GM21786 (cell line): ENCODE measurements at regions not wholly inside any gene's neighbourhood (a gene's known extent, or its start where the extent isn't known, plus 50 kb on each side); places are given as distances from the start of the nearest gene placed in this dataset.

Experiments
- ATAC-seq: cut with Tn5 transposase; IDR thresholded peaks from one replicate; pipeline ENCODE4 v1.9.1; 2021; ENCODE audit not compliant: unreplicated experiment

DNA sequence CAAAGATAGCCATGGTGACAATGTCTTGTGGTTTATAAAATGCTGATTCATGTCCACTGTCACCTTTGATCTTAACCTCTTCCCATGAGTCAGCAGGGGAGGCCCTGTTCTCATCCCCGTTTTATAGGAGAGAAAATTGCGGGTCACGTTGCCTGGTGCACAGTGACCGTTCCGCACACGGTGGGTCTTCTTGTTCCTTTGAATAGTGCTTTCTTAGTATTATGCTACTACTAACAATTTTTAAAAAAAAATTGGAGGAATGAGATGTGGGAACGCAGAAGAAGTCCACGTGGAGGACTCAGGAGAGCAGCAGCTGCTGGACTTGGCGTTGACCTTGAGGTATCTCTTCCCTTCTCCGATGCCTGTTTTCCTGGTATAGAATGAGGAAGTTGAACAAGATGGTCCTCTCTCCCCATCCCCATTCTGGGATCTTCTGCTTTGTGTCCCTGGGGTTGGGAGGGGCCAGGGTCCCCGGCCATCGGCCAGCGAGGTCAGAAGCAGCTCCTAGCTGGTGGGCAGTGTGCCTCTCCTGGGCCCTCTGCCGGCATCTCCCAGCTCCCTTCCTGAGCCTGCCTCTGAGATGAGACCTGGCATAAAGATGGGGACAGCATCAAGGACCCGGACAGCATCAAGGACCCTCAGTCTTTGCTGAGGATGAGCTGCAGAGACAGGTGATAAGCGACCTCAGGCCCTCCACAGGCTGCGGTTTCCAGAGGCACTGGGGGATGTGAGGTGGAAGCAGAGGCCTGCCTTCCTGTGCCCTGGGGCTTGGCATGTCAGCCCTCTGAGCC, 143.9 kb downstream of the C9orf50 start:
- ATAC-seq = no peak

DNA sequence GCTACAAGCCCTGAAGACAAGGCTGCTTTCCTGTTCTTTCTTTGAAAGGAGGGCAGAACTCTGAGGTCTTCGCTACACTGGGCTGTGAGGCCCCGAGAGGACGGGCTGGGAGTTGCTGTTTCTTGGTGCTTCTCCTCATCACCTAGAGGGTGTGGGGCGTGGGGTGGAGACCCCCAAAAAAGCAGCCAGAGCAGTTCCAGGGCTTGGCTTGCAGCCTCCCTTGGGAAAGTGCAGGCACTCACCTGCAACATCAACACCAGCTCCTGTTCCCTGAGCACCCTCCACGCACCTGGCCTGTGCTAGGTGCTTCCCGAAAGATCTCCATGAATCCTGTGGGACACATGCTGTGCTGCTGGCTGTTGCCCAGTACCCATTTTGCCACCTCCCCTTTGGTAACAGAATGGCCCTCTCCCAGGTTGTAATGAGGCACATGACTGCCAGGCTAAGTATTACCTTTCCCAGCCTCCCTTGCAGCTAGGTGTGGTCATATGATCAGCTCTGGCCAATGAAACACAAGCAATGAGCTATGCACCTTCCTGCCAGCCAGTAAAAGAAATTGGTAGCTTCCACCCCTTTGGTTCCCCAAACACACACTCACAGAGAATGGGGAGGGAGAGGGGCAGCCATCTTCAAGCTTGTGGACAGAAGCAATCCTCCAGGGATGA, 146.0 kb downstream of the C9orf50 start:
- ATAC-seq = no peak

DNA sequence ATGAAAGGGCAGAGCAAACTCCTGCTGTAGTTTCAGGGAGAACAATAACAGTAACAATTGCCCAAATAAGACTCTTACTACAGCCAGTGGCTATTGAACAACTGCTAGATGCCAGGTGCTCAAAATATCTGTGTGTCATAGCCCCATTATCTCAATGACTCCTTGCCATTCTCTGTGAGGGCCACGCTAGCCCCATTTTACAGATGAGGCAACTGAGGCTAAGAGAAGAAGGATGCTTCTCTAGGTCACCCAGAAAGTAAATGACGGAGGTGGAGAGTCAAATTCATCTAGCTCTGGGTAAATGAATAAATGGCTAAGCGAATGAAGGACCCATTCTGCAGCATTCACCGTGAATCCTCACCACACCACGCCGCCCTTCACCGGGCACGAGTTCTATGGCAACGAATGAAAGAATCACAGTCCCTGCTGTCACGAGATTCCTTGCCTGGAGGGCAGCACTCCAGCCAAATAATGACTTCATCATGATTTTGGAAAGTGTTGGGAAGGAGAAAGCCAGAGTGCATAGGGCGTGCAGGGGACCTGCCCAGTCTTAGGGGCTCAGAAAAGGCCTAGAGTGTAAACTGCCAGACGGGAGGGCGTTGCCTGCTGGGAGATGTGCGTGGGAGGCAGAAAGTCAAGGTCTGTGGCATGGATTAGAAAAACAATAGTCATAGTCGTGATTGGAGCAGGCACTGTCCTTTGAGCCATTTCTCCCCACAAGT, 147.2 kb downstream of the C9orf50 start:
- no peak for ATAC-seq

DNA sequence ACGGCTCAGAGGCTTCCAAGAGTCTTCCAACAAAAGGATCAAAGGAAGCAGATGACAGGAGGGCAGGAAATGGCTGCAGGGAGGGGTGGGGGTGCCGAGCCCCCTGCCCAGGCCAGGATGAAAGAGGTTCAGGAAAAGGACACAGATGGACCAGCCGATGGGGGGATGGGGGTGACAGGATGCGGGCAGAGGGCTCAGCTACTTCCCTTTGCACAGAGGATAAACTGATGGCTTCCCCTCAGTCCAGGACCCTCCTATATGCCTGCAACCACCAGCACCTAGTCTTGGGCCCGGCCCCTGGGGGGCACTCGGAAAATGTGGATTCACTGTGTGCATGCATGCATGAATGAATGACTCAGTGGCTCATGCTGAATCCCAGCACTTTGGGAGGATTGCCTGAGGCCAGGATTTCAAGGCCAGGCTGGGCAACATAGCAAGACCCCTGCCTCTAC, 148.2 kb downstream of the C9orf50 start:
- ATAC-seq = no peak

DNA sequence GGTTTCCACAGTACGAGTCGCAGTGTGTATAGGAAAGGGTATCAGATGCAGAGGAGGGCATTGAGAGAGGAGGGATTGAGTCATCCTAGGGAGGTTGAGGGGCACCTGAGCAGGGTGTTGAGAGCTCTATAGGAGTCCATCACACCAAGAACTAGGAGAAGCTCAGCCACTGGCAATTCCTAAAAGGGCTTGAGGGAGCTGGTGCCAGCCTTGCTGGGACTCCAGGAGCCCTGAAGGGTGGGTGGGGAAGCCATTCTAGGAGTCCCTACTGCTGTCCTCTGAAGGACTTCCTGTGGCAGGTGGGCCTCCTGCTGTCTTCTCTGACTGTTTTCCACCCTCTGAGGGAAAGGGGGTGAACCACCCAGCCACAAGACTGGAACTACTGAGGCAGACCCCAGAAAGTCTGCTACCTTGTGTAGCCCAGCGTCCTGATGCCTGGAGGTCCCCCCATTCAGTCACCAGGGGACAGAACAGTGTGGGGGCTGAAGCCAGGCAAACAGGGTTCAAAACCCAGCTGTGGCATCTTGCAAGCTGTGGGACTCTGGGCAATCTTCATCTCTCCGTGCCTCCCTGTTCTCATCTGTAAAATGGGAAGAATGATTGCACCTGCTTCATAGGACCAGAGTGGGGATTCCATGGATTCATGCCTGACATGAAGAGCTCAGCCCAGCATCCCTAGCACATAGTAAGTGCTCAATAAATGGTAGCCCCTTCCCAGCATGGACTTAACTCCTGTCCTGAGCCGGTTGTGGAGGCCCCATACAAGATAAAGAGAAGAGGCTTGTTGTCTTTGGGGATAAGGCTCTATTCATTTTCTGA, 149.5 kb downstream of the C9orf50 start:
- no peak for ATAC-seq

DNA sequence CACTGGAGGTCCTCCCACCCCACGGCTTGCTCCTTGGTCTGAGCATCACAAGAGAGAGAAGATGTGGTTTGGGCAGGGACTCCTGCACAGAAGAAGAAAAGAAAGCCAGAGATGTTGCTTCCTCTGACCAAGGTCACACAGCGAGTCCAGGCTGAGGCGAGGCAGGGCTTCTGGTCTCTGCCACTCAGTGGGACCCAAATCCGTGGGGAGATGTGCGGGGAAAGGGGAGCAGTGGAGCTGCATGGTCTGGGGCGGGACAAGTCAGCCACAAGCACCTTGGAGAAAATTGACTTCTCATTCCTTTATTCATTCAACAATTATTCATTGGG, 150.9 kb downstream of the C9orf50 start:
- ATAC-seq = no peak

DNA sequence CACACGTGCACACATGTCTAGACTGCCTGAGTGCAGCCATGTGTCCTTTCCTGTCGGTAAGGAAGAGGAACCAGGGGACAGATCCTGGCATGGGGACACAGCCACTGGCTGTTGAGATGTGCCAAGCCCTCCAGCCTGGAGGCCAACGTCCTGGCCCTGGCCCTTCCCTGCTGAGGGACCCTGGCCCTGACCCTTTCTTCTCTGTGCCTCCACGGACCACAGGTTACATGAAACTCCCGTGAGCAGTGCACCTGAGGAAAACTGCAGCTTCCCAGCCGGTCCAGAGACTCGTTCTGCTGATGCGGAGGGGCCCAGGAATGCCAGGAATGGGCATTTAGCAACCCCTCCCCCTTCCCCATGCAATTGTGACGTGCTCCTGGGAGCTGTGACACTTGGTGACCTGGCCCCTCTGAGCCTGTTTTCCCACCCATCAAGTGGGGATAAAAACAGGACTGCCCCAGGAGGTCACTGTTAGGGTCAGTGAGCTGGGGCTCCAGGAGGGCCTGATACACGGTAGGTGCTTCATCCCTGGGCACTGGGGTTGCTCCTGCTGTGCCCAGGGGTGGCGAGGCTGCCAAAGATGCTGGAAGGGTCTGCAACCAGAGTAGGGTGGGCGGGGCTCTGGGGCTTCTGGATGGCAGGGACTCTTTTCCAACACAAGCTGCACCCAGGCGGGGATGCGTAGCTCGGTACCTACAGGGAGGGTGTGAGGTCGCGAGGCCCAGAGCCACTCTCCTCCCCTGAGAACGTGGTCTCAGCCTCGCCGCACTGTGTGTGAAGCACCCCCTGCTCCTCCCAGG, 151.5 kb downstream of the C9orf50 start:
- ATAC-seq = no peak

DNA sequence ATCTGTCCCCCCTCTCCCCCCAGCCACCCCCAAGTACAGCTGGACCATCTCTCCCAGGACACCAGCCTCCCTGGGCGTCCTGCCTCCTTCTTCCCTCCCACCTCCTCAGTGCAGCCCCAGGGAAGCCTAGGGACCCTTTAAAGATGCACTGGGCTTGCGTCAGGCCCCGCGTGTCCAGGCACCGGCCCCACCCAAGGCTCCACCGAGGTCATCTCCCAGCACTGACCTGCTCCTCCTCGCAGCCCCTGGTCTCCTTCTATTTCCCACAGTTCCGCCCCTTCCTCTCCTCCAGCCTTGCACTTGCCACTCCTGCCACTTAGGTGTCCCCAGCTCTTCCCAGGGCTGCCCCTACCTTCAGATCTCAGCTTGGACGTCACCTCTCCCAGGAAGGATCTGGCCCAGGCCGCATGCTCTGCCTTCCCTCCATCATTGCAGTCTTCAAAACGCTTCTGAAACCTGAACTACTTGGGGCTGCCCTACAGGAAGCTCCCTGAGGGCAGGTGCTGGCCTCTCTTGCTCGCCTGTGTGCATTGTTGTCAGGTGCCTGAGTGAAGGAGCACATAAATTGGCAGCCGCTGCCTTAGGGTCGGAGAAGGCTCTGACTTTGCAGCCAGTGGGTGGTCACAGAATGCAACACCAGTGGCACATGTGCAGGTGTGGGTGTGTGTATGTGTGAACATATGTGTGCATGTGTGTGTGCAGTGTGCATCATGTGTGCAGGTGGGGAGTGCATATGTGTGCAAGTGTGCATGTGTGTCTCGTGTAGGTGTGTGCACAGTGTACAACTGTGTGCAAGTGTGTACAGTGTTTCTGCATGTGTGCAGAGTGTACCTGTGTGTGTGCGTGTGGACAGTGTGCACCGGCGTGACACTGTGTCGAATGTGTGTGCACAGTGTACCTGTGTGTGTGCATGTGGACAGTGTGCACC, 152.9 kb downstream of the C9orf50 start:
- no peak for ATAC-seq

DNA sequence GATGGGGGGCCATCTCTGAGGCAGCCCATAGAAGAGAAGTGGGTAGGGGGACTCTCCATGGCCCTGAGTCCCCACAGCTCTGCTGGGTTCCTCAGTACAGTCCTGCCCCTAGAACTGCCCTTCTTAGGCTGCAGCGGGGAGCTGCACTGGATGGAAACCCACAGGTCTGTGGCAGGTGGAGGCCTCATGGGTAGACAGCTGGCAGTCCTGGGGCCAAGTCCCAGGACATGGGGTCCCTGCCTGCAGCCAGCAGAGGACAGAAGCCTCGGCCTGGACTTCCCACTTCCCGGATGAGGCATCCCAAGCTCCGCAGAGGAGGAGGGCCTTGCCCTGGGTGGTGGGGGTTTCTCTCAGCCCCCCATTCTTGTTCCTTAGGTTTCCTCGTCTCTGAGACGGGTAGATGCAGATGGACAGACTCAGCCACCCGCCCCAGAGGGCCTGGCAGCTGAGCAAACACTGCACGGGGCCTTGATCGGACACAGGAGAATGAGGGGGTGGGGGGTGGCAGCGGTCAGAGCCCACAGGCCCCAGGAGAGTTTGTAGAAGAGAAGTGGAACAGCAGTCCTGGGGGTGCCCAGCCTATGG, 153.8 kb downstream of the C9orf50 start:
- no peak for ATAC-seq

DNA sequence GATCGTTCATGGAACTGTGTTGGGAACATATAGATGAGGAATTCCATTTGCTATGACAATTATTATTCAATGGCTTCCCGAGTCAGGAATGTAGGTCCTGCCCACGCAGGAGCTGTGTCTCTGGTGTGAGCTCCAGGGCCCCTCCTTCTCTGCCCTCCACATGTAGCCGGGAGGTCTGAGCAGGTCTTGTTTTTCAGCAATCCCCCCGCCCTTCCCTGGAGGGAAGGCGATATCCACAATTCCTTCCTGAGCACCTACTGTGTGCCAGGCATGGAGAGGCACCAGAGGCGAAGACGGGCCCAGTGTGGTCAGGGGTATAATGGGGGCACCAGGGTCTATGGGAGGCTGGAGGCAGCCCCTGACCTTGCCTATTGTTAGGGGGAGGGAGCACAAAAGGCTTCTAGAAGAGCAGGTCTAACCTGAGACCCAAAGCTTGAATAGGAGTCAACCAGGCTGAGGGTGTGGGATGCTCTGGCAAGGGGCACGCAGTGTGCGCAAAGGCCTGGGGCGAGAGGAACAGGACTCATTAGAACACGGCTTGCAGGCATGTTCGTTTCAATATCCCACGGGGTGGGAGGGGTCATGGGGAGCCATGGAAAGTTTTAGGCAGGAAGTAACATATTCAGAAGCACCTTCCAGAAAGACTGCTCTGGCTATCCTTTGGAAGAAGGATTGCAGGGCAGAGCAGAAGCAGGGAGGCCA, 154.9 kb downstream of the C9orf50 start:
- no peak for ATAC-seq

DNA sequence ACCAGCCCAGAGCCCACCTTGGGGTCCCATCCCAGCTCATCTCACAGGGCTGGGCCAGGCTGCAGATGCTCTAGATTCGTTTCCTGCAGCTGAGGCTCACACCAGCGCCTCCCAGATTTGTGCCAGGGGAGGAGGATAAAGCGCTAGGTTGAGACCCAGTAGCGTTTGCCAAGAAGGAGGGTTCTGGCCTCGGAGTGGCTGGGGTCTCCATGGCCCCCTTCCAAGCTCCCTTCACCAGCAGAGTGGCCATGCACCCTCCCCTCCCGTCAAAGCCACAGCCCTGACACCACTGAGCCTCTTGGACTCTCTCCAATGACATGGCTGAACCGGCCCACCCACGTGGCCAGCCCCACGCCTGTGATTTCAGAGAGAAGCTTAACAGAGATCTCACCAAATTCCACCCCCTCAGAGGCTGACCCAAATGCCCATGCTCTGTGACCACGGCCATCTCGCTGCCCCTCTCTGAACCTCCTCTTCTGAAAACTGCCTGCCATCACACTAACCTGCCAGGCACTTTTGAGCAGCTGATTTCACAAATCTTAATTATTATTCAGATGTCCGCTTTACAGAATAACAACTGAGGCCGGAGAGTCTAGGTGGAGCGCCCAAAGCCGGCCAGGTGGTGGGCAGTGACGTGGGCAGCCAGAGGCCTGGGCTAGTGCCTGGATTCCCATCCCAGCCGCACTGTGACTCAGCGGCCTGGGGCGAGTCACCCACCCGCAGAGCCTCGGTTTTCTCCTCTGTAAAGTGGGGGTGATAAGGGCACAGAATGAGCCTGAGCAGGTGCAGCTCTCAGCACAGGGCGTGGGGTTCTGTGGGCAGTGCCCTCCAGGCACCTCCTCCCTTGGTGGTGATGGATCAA, 155.7 kb downstream of the C9orf50 start:
- no peak for ATAC-seq

DNA sequence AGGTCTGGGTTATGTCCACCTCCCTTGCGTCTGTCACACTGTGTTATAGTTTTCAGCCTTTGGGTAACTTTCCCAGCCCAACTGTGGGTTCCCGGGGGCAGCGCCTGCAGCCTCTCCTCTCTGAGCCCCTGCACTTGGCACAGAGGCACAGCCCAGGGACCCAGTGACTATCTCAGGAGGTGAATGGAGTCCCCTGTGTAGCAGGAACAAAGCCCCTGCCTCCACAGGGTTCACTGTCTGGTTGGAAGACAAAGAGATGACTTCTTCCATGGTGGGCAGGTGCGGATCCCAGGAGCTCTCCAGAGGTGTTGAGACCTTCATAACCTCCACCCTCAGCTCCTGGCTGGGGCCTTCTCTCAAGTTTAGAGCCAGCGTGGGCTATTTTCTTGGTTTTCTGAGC, 156.9 kb downstream of the C9orf50 start:
- ATAC-seq = no peak

DNA sequence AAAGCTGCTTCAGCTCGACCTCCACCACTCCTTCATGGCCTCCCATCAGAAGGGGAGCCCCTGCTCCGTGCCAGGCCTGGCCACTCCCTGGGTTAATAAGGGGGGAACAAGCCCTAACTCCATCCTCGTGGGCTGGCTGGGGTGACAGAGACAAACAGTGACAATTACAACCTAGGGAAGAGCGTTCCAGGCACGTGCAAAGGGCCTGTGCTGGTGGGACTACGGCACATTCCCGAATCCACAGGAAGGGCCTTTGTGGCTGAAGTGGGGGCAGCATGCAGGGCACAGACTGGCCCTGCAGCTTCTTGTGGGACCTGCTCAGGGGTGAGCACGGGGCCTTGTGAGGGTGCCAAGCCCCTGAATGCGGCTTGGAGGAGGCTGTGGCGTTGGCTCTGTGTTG, 157.4 kb downstream of the C9orf50 start:
- ATAC-seq = no peak

DNA sequence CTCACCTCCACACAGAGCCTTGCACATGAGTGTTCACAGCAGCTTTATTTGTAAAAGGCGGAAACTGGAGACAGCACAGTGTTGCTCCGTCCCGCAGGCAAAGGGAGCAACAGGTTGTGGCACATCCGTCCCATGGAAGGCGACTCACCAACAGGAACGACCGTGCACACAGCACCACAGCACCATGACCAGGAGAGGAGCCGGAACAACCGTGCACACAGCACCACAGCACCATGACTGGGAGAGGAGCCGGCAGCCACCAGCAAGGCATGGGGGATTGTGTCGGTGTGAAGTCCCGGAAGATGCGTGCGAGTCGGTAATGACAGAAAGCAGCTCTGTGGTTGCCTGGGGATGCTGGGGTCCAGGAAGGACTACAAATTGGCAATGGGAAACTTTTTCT, 158.5 kb downstream of the C9orf50 start:
- no peak for ATAC-seq

DNA sequence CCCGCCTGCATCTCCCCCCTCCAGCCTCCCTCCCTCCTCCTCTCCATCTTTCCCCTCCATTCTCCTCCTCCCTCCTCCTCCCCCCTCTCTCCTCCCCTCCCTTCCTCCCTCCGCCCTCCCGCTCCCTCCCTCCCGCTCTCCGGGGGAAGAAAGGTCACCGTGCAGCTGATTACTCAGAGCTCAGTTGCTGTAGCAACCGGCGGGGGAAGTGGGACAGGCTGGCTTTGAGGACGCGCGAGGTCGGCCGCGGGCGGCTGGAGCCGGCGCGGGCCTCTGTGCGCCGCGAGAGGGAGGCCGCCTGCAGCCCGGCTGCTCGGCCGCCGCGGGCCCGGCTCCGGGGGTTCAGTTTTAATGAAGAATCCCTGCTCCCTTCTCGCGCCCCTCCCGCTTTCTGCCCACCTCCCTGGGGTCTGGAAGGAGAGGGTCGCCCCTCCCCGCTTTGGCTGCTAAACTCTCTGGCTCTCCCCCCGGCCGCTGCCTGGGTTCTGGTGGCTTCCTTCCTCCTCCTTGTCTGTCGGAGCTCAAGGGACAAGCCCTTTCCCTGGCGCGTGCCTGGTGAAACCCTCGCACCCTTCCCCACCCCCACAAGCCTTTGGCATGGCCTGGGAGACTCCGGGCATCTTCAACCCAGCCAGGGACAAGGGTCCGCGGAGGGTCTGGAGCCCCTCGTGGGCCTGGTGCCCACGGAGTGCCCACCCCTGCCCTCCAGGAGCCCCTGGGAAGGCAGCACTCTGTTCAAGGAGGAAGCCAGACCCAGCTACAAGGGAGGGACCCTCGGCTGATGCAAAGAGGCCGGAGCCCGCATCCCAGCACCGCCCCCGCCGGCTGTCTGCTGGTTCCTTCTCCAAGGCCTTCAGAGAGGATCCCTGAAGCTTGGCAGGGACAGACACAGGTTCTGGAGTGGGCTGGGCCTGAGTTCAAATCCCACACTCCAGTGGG, 160.3 kb downstream of the C9orf50 start:
- peak; percentile 71 for ATAC-seq

DNA sequence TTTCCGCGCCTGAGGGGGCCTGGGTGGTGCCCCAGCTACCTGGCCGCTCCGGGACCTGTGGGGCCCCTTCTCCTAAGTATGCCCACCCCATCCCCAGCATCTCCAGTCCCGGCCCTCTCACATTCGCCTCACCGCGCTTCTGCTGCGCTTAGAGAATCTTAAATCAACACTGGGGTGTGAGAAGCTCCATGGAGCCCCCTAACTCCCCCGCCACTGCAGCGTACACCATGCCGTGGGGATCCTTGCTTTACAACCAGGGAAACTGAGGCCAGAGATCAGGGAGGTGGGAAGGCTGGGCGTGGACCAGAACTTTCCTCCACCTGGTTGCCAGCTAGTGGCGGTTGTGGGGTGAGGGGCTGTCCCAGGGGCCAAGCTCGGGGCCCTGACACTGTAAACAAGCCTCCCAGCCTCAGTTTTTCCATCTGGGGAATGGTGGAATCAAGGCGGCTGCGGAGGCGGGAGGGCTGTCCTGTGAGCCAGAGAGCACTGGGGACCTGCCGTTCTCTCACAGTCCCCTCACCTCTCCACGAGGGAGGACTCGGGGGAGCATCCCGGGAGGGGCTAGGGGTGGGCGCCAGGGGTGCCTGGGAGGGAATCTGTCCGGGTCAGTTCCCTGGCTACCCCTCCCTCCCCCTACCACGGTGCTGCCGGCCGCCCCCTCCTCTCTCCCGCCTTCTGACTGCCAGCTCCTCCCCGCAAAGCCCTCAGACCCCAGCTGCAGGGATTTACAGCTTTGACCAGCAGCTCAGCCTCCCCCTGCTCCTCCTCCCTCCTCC, 161.2 kb downstream of the C9orf50 start:
- ATAC-seq = no peak
